SIG-M5 (cell line): ENCODE measurements at regions not wholly inside any gene's neighbourhood (a gene's known extent, or its start where the extent isn't known, plus 50 kb on each side); places are given as distances from the start of the nearest gene placed in this dataset.
"Not testable (repeated sequence)": the region's sequence is repeated elsewhere in the genome, so short reads cannot be mapped to it uniquely, and the experiment has no call there.

Experiments
- DNase-seq: peaks from one replicate; lab custom pipeline; 2025; lab: John Stamatoyannopoulos, UW

GRCh38 chr11:38721586-38722315, 2123.7 kb upstream of the RAG2 start:
- DNase-seq, result no peak

- DNase-seq, result no peak
Measured at GRCh38 chr11:38718659-38719058, 2120.6 kb upstream of the RAG2 start.

DNA sequence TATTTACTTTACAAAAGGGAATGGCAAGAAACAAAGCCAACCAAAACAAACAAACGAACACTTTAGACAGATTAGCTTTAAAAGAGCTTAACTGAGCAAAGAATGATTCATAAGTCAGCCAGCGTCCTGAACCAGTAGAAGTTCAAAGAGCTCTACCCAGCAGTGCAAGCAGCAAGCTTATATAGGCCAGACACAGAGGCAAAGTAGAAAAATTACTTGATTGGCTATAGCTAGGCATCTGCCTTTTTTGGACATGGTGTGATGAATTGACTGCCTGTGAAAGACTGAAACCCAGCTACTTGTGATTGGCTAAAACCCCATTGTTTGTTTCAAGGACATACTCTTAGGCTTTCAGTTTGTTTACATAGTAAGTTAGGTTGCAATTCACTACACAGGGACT, 2120.0 kb upstream of the RAG2 start:
- DNase-seq, result no peak

- DNase-seq, result no peak
Measured at GRCh38 chr11:38711110-38711509, 2113.1 kb upstream of the RAG2 start.

- no peak for DNase-seq
Measured at GRCh38 chr11:38710262-38710661, 2112.2 kb upstream of the RAG2 start.

DNA sequence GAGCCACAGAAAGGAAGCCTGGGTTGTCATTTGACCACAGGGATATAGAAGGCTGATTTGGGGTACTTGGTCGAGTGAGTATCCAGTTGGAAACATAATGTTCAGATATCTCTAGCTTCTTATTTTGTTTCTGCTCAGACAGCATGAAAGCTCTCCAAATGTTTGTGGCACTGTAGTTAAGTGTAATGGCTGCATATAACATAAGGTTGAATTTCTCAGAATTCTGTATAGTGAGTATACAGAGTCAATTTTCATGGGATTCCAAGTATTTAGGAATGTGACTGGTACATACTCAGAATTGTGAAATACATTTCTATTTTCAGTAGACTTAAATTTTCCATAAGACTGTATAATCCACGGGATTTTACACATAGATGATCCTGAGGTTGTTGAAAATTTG, 2102.1 kb upstream of the RAG2 start:
- no peak for DNase-seq

GRCh38 chr11:38693306-38693705, 2095.3 kb upstream of the RAG2 start:
- DNase-seq, result no peak

DNA sequence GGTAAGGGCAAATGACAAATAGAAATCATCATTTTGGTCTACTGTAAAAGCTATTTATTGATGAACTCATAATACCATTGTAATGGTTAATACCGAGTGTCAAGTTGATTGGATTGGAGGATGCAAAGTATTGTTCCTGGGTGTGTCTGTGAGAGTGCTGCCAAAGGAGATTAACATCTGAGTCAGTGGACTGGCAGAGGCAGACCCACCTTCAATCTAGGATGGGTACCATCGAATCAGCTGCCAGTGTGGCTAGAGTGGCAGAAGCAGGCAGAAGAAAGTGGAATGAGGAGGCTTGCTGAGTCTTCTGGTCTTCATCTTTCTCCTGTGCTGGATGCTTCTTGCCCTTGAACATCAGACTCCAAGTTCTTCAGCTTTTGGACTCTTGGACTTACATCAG, 2092.2 kb upstream of the RAG2 start:
- not testable (repeated sequence) for DNase-seq

GRCh38 chr11:38687008-38687407, 2089.0 kb upstream of the RAG2 start:
- DNase-seq, result no peak

- no peak for DNase-seq
Measured at GRCh38 chr11:38683484-38683883, 2085.4 kb upstream of the RAG2 start.

DNA sequence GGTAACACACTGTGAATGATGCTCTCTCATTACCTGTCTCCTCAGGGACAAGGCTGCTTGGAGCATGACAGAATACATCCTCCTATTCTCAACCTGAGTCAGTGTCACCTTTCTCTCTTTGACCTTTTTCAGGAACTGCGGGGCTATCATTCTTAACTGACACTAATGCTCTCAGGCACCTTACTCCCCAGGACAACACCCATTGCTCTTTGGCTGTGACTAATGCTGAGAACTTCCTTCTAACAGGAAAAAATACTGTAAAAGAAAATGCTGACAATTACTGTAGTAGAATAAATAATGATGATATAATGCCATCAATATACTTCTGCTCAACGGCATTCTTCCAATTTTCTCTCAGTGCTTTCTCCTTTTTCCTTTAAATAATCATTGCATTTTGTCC, 2082.7 kb upstream of the RAG2 start:
- no peak for DNase-seq

DNA sequence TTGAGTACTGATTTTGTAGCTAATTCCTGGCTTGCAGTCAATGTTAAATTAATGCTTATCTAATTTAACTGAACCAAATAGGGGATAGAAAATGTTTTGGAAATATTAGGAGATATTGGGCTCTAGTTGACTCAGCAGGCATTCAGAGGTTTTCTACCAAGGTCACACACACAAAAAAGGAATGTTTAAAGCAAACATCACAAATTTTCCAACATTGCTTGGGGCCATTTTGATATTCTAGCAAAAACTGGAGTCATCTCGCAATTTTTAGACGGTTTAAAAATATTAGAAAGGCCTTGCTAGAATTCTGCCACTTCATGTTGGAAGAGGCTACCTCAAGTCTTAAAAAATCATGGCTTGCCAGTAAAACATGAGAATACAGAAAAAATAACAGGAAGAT, 2082.1 kb upstream of the RAG2 start:
- no peak for DNase-seq

- DNase-seq, result no peak
Measured at GRCh38 chr11:38672445-38672844, 2074.4 kb upstream of the RAG2 start.

DNA sequence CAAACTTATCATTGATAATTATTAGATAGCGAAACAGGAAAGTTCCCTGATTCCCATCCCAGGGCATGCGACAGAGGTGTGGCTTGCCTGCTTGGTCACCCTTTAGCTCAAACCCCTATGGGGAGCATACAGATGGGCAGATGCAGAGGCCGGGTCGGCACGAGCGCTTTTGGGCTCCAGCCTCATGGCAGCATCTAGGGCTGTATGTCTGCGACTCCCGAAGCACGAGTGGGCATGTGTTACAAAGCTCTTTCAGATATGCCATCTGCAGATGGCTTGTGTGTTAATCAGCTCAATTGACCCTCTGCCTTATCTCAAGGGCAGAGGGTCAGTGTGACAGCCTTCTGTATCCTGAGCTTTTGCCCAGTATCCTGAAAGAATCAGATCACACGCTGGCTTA, 2069.3 kb upstream of the RAG2 start:
- DNase-seq, result no peak

GRCh38 chr11:38648604-38649003, 2050.6 kb upstream of the RAG2 start:
- no peak for DNase-seq

DNA sequence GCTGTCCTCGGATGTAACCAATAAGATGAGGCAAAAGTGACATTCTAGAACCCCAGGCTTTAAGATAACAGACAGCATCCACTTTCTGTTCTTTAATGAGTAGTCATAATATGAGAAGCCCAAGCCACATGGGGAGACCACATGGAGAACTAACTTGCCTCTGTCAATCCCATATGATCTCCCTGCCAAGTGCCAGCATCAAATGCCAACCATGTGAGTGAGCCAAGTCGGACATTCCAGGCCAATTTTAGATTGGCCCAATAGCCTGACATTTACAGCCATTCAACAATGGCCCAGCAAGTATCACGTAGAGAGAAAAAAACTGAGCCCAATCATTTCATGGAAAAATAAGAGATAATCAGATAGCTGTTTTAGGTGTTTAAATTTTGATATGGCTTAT, 2048.3 kb upstream of the RAG2 start:
- DNase-seq, result no peak

DNA sequence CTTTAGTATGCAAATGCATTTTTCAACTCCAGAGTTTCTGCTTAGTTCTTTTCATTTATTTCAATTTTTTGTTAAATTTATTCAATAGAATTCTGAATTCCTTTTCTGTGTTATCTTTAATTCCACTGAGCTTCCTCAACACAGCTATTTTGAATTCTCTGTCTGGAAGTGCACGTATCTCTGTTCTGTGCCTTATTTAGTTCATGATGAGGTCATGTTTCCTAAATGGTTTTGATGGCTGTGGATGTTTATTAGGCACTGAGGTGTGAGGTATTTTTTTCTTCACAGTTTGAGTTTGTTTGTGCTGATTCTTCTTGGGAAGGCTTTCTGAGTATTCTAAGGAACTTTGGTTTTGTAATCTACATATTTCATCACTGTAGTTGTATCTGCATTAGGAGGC, 2042.8 kb upstream of the RAG2 start:
- DNase-seq, result no peak

- no peak for DNase-seq
Measured at GRCh38 chr11:38612701-38613100, 2014.7 kb upstream of the RAG2 start.

GRCh38 chr11:38601371-38601770, 2003.3 kb upstream of the RAG2 start:
- not testable (repeated sequence) for DNase-seq

GRCh38 chr11:38598418-38598817, 2000.4 kb upstream of the RAG2 start:
- no peak for DNase-seq

DNA sequence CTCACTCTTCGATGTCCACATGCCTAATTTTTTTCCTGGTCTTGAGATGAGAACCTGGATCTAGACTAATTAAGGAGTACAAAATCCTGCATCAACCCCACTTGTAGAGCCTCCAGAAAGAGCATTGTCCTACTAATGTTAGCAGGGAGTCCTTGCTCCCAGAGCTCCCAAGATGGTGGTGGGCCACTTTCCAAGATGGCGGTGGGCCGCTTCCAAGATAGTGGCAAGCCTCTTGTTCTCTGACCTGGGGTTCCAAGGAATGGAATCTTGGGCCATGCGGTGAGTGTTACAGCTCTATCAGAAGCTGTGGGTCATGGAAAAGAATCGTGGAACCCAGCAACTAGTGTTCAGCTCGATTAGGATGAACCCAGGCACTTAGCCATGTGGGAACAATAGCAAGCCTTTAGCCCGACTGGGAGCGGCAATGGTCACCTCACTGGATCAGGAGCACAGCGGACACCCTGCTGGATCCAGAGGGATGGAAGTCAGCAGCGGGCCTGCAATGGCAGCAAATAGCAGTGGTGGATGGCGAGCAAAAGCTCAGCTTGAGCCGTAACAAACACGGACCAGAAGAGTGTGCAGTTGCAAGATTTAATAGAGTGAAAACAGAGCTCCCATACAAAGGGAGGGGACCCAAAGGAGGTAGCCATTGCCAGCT, 1997.5 kb upstream of the RAG2 start:
- DNase-seq, result not testable (repeated sequence)

DNA sequence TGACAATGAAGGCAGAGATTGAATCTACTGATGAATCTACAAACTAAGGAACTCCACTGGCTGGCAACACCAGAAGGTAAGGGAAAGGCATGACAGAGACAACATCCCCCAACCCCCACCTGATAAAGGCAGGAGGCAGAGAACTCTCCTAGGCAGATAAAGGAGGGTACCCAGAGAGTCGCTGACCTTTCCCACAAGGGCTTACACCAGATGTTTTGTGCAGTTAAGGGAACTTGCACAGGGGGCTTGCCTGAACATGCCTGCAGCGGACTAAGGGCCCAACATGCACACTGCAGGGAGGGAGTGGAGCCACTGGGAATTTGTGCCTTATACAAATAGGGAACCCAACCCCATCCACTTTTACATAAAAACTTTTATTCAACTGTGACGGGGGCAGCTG, 1996.9 kb upstream of the RAG2 start:
- DNase-seq, result no peak

DNA sequence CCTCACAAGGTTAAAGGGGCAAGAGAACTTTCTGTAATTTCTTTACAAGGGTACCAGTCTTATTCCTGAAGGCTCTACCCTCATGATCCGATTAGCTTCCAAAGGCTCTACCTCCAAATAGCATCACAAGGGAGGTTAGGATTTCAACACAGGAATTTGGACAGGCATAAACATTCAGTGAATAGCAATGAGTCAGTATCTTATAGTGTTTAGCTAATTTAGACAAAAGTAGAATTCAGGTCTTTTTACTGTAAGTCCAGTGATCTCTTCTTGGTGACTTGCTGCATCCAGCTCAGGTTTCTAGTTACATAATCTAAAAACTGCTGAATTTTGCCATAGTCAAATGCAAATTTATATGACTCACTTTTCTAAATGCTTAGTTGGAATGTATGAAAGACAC, 1995.6 kb upstream of the RAG2 start:
- DNase-seq, result no peak

- DNase-seq, result no peak
Measured at GRCh38 chr11:38582756-38583155, 1984.7 kb upstream of the RAG2 start.
